GM21576 (cell line): ENCODE measurements at regions not wholly inside any gene's neighbourhood (a gene's known extent, or its start where the extent isn't known, plus 50 kb on each side); places are given as distances from the start of the nearest gene placed in this dataset.
"Not testable (repeated sequence)": the region's sequence is repeated elsewhere in the genome, so short reads cannot be mapped to it uniquely, and the experiment has no call there.

Source experiments
- ATAC-seq: cut with Tn5 transposase; IDR thresholded peaks from one replicate; pipeline ENCODE4 v1.9.1; 2021; ENCODE audit warnings: mild to moderate bottlenecking, moderate library complexity; ENCODE audit not compliant: unreplicated experiment

GRCh38 chr7:123264820-123265219, 65.1 kb upstream of the SLC13A1 start:
- not testable (repeated sequence) for ATAC-seq

- ATAC-seq = no peak
Measured at GRCh38 chr7:123260428-123260960, 60.7 kb upstream of the SLC13A1 start.

- ATAC-seq = no peak
Measured at GRCh38 chr7:123259759-123260158, 60.0 kb upstream of the SLC13A1 start.
